ENCODE measurements at regions not wholly inside any gene's neighbourhood (a gene's known extent, or its start where the extent isn't known, plus 50 kb on each side); places are given as distances from the start of the nearest gene placed in this dataset.

- peaks cover 3% of the 10 kb centered on the region for H3K27me3 Mint-ChIP-seq (ENCODE audit: unreplicated experiment)
- H3K4me3 Mint-ChIP-seq (ENCODE audit: unreplicated experiment): no peak overlapping the region
- DNase-seq (ENCODE audit: extremely low spot score, unreplicated experiment): no peak
- no peaks in the 10 kb centered on the region for H3K9me3 Mint-ChIP-seq (ENCODE audit: unreplicated experiment)
- H3K36me3 Mint-ChIP-seq (ENCODE audit: unreplicated experiment): no peaks in the 10 kb centered on the region
- TF ChIP-seq, protein P1, sequence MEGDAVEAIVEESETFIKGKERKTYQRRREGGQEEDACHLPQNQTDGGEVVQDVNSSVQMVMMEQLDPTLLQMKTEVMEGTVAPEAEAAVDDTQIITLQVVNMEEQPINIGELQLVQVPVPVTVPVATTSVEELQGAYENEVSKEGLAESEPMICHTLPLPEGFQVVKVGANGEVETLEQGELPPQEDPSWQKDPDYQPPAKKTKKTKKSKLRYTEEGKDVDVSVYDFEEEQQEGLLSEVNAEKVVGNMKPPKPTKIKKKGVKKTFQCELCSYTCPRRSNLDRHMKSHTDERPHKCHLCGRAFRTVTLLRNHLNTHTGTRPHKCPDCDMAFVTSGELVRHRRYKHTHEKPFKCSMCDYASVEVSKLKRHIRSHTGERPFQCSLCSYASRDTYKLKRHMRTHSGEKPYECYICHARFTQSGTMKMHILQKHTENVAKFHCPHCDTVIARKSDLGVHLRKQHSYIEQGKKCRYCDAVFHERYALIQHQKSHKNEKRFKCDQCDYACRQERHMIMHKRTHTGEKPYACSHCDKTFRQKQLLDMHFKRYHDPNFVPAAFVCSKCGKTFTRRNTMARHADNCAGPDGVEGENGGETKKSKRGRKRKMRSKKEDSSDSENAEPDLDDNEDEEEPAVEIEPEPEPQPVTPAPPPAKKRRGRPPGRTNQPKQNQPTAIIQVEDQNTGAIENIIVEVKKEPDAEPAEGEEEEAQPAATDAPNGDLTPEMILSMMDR (IDR thresholded peaks at IDR 0.05): no peak
- peaks cover 50% of the 10 kb centered on the region for H3K4me1 Mint-ChIP-seq (ENCODE audit: unreplicated experiment)
- peak overlapping the region; percentile 35 for H3K27ac Mint-ChIP-seq (ENCODE audit: unreplicated experiment)
Measured at GRCh38 chr3:72311425-72311824, 526.5 kb upstream of the PROK2 start.

- TF ChIP-seq, protein P1 (IDR thresholded peaks at IDR 0.05): no peak
- peak overlapping the region; percentile 61 for H3K4me3 Mint-ChIP-seq (ENCODE audit: unreplicated experiment)
- peak; percentile 87 for DNase-seq (ENCODE audit: extremely low spot score, unreplicated experiment)
Measured at GRCh38 chr3:72310419-72311380, 525.8 kb upstream of the PROK2 start.

DNA sequence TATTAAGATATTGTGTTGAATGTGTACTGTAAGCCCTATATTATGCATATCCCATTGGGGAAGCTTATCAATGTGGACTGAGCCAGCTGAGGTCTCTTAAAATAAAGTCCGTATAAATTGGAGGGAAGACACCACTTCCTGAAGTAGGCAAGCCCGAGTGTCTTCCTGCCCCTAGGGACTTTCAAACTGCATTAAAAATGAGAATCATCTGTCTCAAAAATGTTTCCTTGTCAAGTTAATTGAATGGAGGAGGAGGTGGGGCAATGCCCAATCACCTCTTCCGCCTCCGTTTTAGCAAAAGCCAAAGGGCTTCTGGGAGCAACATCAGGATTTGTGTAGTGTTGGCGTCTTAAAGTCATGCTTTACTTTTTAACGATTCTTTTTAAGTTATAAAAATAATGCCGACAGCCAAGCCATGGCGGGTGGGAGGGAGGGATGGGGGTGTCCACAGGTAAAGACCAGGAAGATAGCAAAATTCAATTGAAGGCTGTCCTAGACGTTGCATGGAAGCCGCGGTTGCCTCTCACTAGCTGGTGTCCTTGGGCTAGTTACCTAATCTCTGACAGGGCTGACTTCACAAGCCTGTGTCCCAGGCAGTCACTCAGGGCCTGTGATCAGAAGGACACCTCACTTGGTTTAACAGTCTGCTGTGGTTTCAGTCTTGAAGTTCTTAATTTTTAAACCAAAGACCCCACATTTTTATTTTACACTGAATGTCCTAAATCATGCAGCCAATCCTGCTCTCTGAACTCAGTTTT is 524.9 kb upstream of the PROK2 start:
- peak overlapping the region; percentile 61 for H3K4me3 Mint-ChIP-seq (ENCODE audit: unreplicated experiment)
- TF ChIP-seq, protein P1 (IDR thresholded peaks at IDR 0.05): no peak
- H3K27me3 Mint-ChIP-seq (ENCODE audit: unreplicated experiment): peaks cover 3% of the 10 kb centered on the region
- DNase-seq (ENCODE audit: extremely low spot score, unreplicated experiment): no peak
- H3K36me3 Mint-ChIP-seq (ENCODE audit: unreplicated experiment): no peaks in the 10 kb centered on the region
- H3K9me3 Mint-ChIP-seq (ENCODE audit: unreplicated experiment): no peaks in the 10 kb centered on the region
- H3K27ac Mint-ChIP-seq (ENCODE audit: unreplicated experiment): peak overlapping the region; percentile 84
- H3K4me1 Mint-ChIP-seq (ENCODE audit: unreplicated experiment): peaks cover 42% of the 10 kb centered on the region

More at GRCh38 chr3:72310419-72311380, 525.8 kb upstream of the PROK2 start:
- peaks cover 43% of the 10 kb centered on the region for H3K4me1 Mint-ChIP-seq (ENCODE audit: unreplicated experiment)
- no peaks in the 10 kb centered on the region for H3K36me3 Mint-ChIP-seq (ENCODE audit: unreplicated experiment)
- no peaks in the 10 kb centered on the region for H3K9me3 Mint-ChIP-seq (ENCODE audit: unreplicated experiment)
- H3K27ac Mint-ChIP-seq (ENCODE audit: unreplicated experiment): peak overlapping the region; percentile 84
- H3K27me3 Mint-ChIP-seq (ENCODE audit: unreplicated experiment): peaks cover 3% of the 10 kb centered on the region

GRCh38 chr3:72308641-72309040 is 523.7 kb upstream of the PROK2 start:
- Mint-ChIP-seq H3K4me1 (ENCODE audit: unreplicated experiment) (peaks cover 51% of the 10 kb centered on the region), H3K27me3 (ENCODE audit: unreplicated experiment) (peaks cover 3% of the 10 kb centered on the region), H3K9me3 (ENCODE audit: unreplicated experiment) (no peaks in the 10 kb centered on the region), H3K27ac (ENCODE audit: unreplicated experiment) (no peak overlapping the region), H3K4me3 (ENCODE audit: unreplicated experiment) (no peak overlapping the region), H3K36me3 (ENCODE audit: unreplicated experiment) (no peaks in the 10 kb centered on the region)
- TF ChIP-seq, protein P1 (IDR thresholded peaks at IDR 0.05): no peak
- DNase-seq (ENCODE audit: extremely low spot score, unreplicated experiment): no peak

Data from osteocyte (in vitro differentiated cells).